Transverse colon (tissue), 3 donors: ENCODE measurements at regions not wholly inside any gene's neighbourhood (a gene's known extent, or its start where the extent isn't known, plus 50 kb on each side); places are given as distances from the start of the nearest gene placed in this dataset.

Experiments used
- CTCF ChIP-seq, 5 experiments: fragments of 200-600 bp in 3 of 5; fragments of 450-650 bp in 2 of 5; sonication (generic) in 3 of 5; IDR thresholded peaks; 1 replicate in 2 of 5; 2 replicates in 3 of 5; pipeline ENCODE4 v1.5.1; 2016 to 2017; ENCODE audit warnings: antibody characterized with exemption in 5 of 5, inconsistent platforms in 3 of 5, mild to moderate bottlenecking in 2 of 5, moderate library complexity in 1 of 5
- POLR2A ChIP-seq: fragments of 450-650 bp; IDR thresholded peaks from one replicate; pipeline ENCODE4 v1.6.1; 2016; ENCODE audit warnings: antibody characterized with exemption, mild to moderate bottlenecking, moderate library complexity

DNA sequence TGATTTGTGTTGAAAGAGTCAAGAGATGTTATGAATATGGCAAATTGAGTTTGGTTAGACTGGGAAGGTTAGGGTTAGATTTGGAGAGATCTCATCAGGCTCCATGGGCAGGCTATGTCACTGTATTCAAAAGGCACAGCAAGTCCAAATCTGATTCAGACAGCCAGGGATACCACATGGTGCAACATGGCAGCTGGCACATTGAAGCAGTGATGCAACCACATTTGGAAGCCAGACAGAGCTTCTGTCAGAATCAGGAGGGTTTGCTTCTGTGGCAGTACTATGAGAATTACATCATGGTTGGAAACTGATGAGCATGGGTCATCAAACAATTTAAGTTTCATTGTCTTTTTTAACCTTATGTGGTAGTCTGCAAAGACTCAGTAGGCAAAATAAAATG is 772.2 kb downstream of the SUCLG1 start:
- no peak for TF ChIP-seq CTCF (IDR thresholded peaks at IDR 0.05)
- no peak for TF ChIP-seq POLR2A
